ENCODE measurements at regions not wholly inside any gene's neighbourhood (a gene's known extent, or its start where the extent isn't known, plus 50 kb on each side); places are given as distances from the start of the nearest gene placed in this dataset.
A peak's percentile ranks its signal among the peaks of the same experiment; 100 is the strongest.
"Not testable (repeated sequence)": the region's sequence is repeated elsewhere in the genome, so short reads cannot be mapped to it uniquely, and the experiment has no call there.

DNA sequence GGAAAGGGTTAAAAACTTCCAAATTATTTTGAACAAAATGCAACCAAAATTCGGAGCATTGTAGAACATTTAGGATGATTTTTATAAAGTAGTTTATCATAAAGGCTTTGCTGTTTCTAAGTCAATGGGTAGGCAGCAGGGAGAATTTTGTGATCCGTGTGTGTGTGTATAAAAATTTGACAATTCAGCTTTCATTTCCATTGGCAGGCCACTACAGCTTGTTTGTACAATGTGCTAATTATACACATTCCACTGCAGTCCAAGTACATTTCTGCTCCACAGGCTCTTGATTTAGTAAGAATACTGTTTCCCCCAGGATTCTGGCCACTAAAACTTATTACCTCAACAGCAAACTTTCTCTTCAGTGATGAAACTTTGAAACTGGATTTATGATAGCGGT is 71.8 kb upstream of the LTBP1 start:
- DNase-seq (ENCODE audit: low spot score), result no peak

- no peak for DNase-seq (ENCODE audit: low spot score)
Measured at GRCh38 chr2:32877587-32878510, 68.9 kb upstream of the LTBP1 start.

GRCh38 chr2:32879943-32880342 is 66.8 kb upstream of the LTBP1 start:
- not testable (repeated sequence) for DNase-seq (ENCODE audit: low spot score)

GRCh38 chr2:32882816-32883810 is 63.6 kb upstream of the LTBP1 start:
- DNase-seq (ENCODE audit: low spot score), result peak; percentile 18

DNA sequence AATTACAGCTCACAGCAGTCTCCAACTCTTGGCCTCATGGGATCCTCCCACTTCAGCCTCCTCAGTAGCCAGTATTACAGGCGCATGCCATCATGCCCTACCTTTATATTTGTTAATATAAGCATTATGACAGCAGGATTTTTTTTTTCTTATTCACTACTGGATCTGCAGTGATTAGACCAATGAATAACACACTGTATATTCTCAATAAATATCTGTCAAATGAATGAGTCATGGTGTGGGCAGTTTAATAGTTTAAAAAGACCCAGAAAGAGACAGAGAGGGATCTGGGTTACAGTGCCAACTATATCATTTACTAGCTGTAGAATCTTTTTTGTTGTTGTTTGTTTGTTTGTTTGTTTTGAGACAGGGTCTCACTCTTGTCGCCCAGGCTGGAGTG is 62.4 kb upstream of the LTBP1 start:
- no peak for DNase-seq (ENCODE audit: low spot score)

- DNase-seq (ENCODE audit: low spot score), result not testable (repeated sequence)
Measured at GRCh38 chr2:32886397-32887055, 60.2 kb upstream of the LTBP1 start.

DNA sequence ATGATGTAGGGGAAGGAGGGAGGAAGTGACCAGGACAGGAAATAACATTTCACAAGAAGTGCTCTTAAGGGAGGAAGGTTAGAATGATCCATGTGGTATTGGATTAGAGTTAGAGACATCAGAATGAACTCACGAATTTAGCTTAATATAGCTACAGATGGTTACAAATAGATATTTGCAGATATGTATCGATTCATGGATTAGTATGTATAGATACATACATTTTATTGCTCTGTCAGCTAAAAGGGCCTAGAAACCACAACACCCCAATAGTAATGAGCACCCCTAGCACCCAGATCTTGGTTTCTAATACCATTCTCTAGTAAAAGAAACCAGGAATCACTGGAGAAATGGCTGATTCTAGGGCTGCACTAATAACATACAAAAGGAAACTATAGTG is 59.6 kb upstream of the LTBP1 start:
- no peak for DNase-seq (ENCODE audit: low spot score)

GRCh38 chr2:32894119-32894728 is 52.5 kb upstream of the LTBP1 start:
- no peak for DNase-seq (ENCODE audit: low spot score)

DNA sequence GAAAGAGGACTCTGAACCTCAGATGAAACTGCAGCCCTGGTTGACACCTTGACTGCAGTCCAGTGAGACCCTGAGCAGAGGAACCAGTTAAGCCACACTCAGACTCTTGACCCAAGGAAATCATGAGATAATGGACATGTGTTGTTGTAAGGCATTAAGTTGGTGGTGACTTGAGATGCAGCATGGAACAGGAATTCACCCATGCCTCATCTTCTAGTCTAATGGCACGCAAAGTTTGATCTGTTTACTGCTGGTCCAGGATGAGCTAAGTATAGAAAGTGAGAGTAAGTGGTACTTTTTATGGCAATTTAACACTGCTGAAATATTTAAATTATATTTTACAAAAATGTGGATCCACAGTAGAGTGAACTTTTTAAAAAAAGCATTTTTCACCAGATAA is 51.3 kb upstream of the LTBP1 start:
- no peak for DNase-seq (ENCODE audit: low spot score)

Data from GM03348 (cell line).